Nucleus accumbens (tissue), 56 donors: ENCODE measurements at regions not wholly inside any gene's neighbourhood (a gene's known extent, or its start where the extent isn't known, plus 50 kb on each side); places are given as distances from the start of the nearest gene placed in this dataset.

ENCODE experiments used
- DNase-seq, 56 donors: peaks; one replicate each; lab custom pipeline; 2025; lab: John Stamatoyannopoulos, UW

DNA sequence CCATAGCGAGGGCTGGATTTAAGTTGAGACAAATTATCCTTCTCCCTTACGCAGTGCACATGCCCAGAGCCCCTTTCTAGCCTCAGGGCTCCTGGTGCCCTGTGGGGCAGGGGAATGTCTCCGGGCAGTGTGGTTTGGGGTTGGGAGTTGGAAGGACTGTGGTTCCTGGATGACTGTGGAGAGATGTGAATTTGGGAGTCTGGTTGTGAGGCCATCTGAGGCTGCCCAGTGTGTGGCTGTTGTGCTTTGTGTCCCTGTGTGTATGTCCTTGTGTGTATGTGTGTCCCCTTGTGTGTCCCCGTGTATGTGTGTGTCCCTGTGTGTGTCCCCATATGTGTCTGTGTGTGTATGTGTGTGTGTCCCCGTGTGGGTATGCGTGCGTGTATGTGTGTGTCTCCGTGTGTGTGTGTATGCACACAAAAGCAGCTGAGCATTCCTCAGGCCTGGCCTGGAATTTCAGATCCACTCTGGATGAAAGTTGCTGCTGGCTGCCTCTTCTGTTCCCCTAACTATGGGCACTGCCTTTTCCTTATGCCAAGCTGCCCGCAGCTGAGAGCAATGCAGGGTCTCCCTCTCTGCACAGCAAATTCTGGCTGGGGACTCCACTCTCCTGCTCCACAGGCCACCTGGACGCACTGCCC lies 65.4 kb downstream of the UBIAD1 start:
- no peak for DNase-seq

- peak in 1 of 56 donors; percentile 5 for DNase-seq
These were observed 66.6 kb downstream of the UBIAD1 start for GRCh38 chr1:11339346-11340232.

DNA sequence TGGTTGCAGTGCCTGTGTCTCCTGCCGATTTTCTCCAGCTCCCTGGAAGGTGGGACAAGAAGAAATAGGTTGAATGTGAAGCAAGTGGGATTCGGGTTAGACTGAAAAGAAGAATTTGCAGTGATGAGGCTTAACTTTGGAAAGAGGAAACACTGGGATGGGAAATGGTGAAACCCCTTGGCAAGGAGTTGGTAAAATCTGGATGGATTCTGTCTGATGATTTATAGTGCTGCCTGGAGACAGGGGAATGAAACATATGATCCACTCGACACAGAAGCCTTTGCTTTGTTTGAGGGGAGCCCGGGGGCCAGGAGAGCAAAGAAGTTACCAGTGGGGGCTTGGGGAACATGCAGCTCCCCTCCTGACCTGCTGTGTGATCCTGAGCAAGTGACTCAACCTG lies 67.2 kb downstream of the UBIAD1 start:
- DNase-seq: no peak

DNA sequence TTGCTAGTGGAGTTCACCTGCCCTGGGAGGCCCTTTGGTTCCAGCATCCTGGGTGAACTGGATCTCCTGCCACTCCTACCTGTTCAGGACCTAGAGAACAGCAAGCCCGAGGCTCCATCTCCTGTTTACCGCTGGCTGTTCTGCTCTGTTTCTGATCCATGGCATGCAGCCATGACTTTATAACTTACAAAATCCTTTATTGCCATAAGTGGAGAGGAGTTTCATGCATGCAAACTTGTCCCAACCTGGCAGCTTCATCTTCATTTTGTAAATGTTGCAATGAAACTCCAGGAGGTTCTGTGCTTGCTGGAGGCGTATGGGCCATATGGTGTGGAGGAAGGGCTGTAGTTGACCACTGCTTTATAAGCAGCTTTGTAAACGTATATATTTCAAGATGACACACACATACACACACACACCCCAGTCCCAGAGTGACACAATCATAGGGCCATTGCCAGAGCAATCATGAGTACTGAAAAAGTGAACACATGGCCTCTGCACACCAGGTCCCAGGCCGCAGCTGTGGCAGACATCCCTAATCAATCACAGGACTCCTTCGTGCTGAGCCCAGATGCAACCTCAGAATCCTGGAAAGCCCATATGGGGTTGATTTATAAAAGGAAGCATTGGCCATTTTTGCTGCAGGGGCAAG lies 69.0 kb downstream of the UBIAD1 start:
- DNase-seq: no peak

GRCh38 chr1:11342621-11343032 lies 69.6 kb downstream of the UBIAD1 start:
- DNase-seq: no peak

DNA sequence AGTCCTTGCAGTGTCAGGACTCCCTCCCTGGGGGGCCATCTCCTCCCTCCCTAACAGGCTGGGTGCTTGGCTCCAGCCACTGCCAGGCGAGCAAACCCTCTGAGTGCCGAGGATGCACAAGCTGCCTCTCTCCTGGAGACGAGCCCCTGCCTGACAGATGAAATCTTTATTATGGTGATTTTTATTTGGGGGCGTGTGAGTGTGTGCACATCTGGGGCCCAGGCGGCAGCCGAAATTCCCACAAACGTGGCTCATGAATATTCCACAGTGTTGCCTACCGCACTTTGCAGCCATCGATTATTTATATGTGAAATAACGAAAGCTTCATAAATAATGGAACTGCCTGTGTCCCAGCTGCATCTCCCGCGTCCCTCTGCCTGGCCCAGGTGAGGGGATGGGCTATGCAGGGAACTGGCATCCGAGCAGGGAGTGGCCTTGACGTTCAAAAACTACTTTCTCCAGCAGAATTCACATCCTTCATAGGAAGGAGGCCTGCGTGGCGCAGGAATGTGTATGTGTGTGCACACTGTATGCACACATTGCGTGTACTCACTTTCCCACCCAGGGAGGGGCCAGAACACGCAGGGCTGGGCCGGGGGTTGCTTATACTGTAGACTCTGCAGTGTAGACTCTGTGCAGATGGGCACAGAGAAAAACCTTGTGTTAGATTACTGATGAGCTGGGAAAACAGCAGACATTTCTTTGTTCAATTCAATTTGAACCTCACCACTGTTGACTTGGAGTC lies 73.1 kb downstream of the UBIAD1 start:
- peak in 1 of 56 donors; percentile 16 for DNase-seq

- peak in 28 of 56 donors; percentile 6 to 76 (median 28) for DNase-seq
These were observed 77.3 kb downstream of the UBIAD1 start for GRCh38 chr1:11350265-11350664.

GRCh38 chr1:11352058-11352715 lies 79.2 kb downstream of the UBIAD1 start:
- peak in 1 of 56 donors; percentile 22 for DNase-seq

DNA sequence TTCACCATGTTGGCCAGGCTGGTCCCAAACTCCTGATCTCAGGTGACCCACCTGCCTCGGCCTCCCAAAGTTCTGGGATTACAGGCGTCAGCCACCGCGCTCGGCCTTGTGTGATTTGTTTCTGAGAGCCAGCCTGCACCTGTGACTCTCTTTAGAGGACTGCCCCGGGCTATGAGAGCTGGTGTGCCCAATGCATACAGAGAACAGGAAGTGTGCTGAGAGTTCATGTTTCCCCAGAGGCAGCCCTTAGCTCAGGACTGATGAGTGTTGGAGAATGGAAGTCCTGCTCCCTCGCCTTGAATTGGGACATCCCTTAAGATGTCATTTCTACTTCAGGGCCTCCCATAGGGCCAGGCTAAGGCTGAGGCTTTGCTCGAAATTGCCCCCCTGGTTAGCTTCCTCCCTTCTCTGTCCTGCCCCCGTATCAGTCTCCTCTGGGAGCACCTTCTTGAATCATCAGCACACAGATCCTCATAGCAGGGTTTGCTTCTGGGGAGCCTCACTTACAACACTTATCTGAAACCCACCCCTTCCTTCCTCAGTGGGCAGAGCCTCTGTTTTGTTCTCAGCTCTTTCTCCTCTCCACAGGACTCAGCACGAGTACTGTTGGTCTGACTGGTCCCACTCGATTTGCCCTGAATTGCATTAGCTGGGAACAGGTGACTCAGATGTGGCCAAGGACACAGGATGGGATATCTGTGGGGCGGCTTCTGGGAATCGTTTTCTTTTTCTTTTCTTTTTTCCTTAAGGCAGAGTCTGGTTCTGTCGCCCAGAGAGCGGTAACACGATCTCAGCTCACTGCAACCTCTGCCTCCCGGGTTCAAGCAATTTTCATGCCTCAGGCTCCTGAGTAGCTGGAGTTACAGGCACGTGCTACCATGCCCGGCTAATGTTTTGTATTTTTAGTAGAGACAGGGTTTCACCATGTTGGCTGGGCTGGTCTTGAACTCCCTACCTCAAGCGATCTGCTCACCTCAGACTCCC lies 80.1 kb downstream of the UBIAD1 start:
- DNase-seq: no peak

GRCh38 chr1:11354893-11355553 lies 82.0 kb downstream of the UBIAD1 start:
- peak in 8 of 56 donors; percentile 20 to 75 (median 58) for DNase-seq

DNA sequence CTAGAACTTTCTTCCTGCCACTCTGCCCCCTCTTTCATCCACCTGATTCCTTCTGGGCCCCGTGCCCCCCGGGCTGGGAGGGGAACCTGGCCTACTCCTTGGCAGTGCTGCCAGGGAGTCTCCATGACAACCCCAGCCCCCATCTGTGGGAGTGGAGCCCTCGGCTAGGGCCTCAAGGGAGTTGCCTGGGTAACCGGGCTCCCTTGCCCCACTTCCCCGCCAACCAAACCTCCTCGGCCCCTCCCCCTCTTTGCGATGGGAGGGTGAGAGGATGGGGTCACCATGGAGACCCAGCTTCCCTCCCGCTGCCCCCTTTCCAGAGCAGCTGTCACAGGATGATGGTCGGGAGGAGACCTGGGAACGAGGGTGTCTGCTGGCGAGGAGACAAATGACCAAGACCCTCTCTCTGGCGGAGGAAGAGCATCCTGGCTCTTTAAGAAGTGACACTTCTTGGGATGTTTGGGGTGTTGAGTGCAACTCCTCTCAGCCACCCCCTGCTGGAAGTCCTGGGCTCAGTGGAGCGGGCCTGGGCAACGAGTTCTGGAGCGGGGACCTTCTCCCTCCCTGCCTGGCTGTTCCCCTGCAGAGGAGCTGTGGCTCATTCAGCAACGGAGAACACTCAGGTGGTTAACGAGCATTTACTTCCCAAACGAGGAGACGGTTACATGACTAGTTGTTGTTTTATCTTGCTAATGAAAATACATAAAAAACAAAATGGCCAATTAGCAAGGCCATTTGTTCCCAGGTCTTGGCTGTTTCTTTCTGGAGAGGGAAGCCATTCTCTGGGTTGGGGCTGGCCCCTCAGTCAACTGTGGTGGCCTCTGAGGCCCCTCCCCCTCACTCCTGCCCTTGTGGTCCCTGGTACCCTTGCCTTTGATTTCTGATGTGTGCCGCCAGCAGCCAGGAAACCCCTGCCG lies 82.8 kb downstream of the UBIAD1 start:
- peak in 54 of 56 donors; percentile 32 to 95 (median 81) for DNase-seq

- DNase-seq: peak in 32 of 56 donors; percentile 3 to 67 (median 23)
These were observed 84.3 kb downstream of the UBIAD1 start for GRCh38 chr1:11357276-11357675.

GRCh38 chr1:11358984-11359383 lies 86.0 kb downstream of the UBIAD1 start:
- no peak for DNase-seq

DNA sequence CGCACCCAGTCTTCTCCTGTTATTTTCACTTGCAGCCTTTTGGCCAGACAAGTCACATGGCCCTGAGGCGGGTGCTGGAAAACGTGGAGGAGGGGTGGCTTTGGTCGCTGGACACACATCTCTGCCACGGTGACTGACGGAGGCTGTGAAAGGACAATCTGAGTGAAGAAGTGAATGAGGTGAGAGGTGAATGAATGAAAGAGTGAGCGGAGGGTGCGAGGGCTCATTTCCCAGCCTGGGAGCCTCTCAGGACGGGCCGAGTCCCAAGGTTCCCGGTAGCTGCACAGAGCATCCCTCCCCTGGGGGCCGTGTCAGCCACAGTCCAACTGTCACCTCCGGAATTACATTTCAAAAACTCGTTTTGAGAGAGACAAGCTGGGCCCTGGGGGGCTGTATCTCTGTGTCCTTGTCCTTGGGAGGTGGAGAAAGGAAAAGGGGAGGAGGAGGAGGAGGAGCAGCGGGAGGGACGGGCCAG lies 89.6 kb downstream of the UBIAD1 start:
- no peak for DNase-seq

GRCh38 chr1:11364170-11364569 lies 91.2 kb downstream of the UBIAD1 start:
- DNase-seq: no peak

- DNase-seq: no peak
These were observed 92.9 kb downstream of the UBIAD1 start for GRCh38 chr1:11365744-11366387.
